Spinal cord (tissue), 9 donors: ENCODE measurements at regions not wholly inside any gene's neighbourhood (a gene's known extent, or its start where the extent isn't known, plus 50 kb on each side); places are given as distances from the start of the nearest gene placed in this dataset.

Experiments used
- DNase-seq, 6 donors: peaks; one replicate each; pipeline versions ENCODE4 v3.0.0 to v3.0.0-alpha.2; 2013 to 2015; ENCODE audit warnings: low spot score in 6 of 6, low read depth in 4 of 6
- H3K27ac ChIP-seq: one replicate; pipeline ENCODE4 v1.5.1; 2013; ENCODE audit warnings: low read depth, low read length, control low read depth
- H3K27me3 ChIP-seq: one replicate; pipeline ENCODE4 v1.6.1; 2013; ENCODE audit warnings: low read length; ENCODE audit not compliant: control insufficient read depth, insufficient read depth
- H3K36me3 ChIP-seq: one replicate; pipeline ENCODE4 v1.6.1; 2013; ENCODE audit warnings: low read length; ENCODE audit not compliant: control insufficient read depth, insufficient read depth
- H3K4me1 ChIP-seq: one replicate; pipeline ENCODE4 v1.6.1; 2013; ENCODE audit warnings: low read length; ENCODE audit not compliant: control insufficient read depth, insufficient read depth
- H3K4me3 ChIP-seq: one replicate; pipeline ENCODE4 v1.5.1; 2013; ENCODE audit warnings: low read depth, low read length, control low read depth
- H3K9me3 ChIP-seq: one replicate; pipeline ENCODE4 v1.6.1; 2013; ENCODE audit warnings: low read length; ENCODE audit not compliant: control insufficient read depth, insufficient read depth
- WGBS: methylation state at CpG from one replicate; pipeline ENCODE4 v1.1.5; 2013; ENCODE audit warnings: missing lambda C conversion rate; ENCODE audit not compliant: insufficient coverage; 5-methylcytosine and 5-hydroxymethylcytosine counted together
- donor health status: healthy.

DNA sequence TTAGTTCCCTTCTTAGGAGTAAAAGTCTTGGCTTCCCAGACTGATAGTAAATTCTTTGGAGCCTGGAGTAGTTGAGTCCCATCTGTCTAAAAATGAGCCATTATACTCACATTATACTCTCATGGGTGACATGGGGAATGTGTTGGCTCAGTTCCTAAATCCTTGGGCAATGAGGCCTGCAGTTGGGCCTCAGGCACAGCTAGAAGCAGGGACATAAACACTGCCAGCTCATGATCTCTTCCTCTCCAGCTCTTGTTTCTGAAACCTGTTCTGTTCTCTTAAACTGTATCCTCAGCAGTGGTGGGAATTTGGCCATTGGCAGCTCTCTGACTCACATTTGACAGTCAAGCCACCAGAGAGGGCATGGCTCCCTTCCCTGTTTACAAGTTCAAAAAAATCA, 212.5 kb downstream of the SPATA18 start:
- Histone ChIP-seq H3K9me3 (no peaks in the 10 kb centered on the region), H3K27me3 (no peaks in the 10 kb centered on the region), H3K36me3 (no peaks in the 10 kb centered on the region), H3K4me1 (no peaks in the 10 kb centered on the region), H3K4me3 (no peak overlapping the region), H3K27ac (no peak overlapping the region)
- DNase-seq, result peak in 2 of 6 donors; percentile 20 to 68

DNA sequence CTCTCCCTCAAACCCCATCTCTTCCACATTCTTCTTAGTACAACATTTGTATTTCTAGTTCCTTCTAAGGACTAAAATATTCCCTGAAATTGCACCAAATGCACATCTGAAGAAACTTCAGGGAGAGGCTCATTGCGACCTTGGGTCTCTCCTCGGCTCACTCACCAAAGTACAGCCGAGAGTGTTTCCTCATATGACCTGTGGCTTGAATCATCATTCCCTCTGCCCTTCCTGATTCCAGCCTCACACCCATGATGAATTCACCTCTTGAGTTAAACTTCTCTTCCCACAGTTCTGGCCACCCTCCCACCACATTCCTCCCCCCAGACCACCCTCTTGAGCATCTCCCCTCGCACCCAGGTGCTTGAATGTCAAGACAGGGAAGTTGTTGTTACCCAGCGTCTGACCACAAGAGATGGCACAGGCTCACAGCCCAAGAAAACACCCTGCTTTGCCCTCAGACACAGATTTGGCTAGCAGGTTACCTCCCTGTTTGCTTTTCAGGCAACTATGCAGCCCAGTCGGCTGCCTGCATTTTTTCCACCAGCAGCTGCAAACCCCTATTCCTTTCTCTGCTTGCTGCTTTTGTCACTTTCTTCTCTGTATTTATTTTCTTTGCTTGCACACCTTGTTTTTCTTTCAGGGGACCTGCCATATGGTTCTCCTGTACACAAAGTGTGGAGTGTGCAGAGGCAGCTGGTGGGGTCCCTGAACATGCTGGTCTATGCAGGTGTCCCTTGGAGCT, 214.8 kb downstream of the SPATA18 start:
- no peaks in the 10 kb centered on the region for H3K4me1 ChIP-seq
- no peaks in the 10 kb centered on the region for H3K27me3 ChIP-seq
- H3K27ac ChIP-seq, result no peak overlapping the region
- DNase-seq, result peak in 1 of 6 donors; percentile 30
- WGBS, result 75% methylated on average over 6 of the region's 6 CpGs
- no peaks in the 10 kb centered on the region for H3K36me3 ChIP-seq
- no peak overlapping the region for H3K4me3 ChIP-seq
- H3K9me3 ChIP-seq, result no peaks in the 10 kb centered on the region

DNA sequence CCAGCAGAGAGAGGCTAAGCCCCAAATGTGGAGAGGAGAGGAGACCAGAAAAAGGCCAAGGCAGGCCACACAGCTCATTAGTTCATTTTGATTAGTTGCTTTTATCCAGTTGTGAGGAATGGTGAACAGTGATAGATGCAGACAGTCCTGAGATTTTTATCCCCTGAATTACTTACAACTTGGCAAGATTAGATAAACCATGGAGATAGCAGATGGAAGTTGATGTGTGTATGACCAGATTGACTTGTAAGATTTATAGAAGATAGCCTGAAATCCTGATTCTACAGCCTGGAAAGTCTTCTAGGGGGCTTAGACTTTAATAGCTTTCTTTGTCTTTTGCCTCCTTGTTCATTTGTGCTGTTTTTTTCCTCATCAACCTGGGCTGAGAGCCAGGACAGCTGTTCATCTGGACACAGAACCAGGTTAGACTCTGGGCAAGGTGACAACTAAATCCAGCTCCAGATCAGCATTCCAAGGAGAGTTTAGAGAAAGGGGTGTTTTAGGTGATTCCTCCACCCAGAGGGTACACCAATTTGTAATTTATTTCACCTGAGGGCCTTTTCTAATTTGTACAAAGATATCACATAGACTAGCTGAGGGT, 215.5 kb downstream of the SPATA18 start:
- no peak overlapping the region for H3K27ac ChIP-seq
- peak in 2 of 6 donors; percentile 45 to 49 for DNase-seq
- H3K27me3 ChIP-seq, result no peaks in the 10 kb centered on the region
- no peak overlapping the region for H3K4me3 ChIP-seq
- H3K36me3 ChIP-seq, result no peaks in the 10 kb centered on the region
- H3K9me3 ChIP-seq, result no peaks in the 10 kb centered on the region
- no peaks in the 10 kb centered on the region for H3K4me1 ChIP-seq

DNA sequence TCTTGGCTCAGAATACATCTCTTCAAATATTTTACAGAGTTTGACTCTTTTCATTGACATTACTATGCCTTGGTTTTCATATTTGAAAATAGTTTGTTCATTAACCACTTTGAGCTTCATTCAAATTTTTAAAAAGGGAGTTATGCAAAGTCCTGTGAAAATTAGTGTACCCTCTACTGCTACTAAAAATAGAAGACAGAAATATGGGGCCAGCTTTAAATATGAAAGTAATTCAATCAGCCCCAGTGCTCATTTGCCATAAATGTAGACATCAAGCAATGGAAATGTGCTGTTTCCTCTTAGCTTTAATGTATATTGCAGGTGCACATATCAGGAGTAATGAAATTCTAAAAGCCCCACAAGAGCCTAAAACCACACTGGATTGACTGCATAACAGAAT, 218.7 kb downstream of the SPATA18 start:
- H3K36me3 ChIP-seq, result no peaks in the 10 kb centered on the region
- no peaks in the 10 kb centered on the region for H3K27me3 ChIP-seq
- no peak overlapping the region for H3K27ac ChIP-seq
- no peak for DNase-seq
- H3K4me1 ChIP-seq, result no peaks in the 10 kb centered on the region
- H3K4me3 ChIP-seq, result no peak overlapping the region
- H3K9me3 ChIP-seq, result peaks cover 2% of the 10 kb centered on the region

DNA sequence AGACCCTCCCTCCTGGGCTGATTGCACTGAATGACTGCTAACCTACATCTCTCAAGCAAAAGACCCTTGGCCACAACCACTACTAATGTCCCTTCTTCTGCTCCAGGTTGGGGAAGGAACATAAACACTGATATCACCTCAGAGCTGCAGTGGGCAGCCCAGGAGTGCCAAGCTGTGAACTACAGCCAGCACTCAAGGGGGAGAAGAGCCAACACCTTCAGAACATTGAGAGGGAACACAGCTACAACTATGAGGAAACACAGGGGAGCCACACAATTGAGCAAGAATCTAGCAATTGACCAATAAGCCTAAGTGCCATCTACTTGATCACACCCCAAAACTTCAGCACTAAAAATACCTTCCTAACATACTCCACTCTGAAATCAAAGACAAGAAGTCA, 222.8 kb downstream of the SPATA18 start:
- Histone ChIP-seq H3K4me3 (no peak overlapping the region), H3K27me3 (no peaks in the 10 kb centered on the region), H3K36me3 (no peaks in the 10 kb centered on the region), H3K4me1 (no peaks in the 10 kb centered on the region), H3K9me3 (peaks cover 2% of the 10 kb centered on the region), H3K27ac (no peak overlapping the region)
- DNase-seq, result no peak

DNA sequence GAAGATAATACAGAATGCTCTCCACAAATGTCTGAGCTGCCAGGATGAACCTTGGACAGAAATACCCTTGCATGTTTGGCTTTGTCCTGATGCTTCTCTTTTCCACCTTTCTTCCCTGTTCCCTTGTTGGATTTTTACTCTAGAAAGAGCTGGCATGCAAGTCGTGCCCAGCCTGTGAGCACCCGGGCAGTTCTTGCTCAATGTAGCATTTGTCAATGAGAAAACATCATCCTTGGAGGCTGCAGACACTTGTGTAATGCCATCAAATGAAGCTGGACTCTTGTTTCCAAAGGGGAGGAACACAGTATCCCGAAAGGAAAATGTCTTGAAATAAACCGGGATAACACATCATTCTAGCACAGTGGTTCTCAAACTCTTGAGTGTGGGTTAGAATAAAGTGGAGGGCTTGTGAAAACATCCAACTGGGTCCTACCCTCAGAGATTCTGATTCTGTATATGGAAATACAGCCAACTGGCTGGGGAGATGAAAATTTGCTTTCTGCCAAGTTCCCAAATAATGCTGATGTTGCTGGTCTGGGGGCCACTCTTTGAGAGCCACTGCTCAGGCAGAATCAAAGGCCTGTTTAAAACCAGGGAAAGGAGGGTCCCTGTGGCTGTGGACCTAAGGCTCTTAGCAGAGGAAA, 237.2 kb downstream of the SPATA18 start:
- WGBS, result 74% methylated on average over 2 of the region's 4 CpGs
- Histone ChIP-seq H3K27ac (no peak overlapping the region), H3K4me1 (no peaks in the 10 kb centered on the region), H3K4me3 (no peak overlapping the region), H3K36me3 (no peaks in the 10 kb centered on the region), H3K27me3 (no peaks in the 10 kb centered on the region), H3K9me3 (no peaks in the 10 kb centered on the region)
- DNase-seq, result no peak

DNA sequence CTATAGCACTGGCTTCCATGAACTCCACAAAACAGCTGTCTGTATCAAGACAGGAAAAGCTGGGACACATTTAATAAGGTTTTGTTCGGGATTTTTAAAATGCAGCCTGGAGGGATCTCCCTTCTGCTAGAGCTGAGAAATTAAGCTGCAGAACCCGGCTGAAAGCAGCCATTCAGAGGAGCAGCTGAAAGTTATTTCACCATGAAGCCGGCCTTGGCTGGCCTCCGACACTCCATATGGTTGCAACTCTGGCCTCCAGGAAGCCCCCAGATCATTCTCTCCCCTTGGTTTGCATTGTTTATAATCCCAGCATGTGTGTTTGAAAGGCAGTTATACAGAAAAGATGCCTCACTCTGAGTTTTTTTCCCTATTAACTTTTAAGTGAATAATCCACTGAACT, 239.4 kb downstream of the SPATA18 start:
- H3K4me3 ChIP-seq, result no peak overlapping the region
- H3K27me3 ChIP-seq, result no peaks in the 10 kb centered on the region
- peak in 3 of 6 donors; percentile 41 to 94 (median 79) for DNase-seq
- no peaks in the 10 kb centered on the region for H3K4me1 ChIP-seq
- no peaks in the 10 kb centered on the region for H3K9me3 ChIP-seq
- H3K36me3 ChIP-seq, result no peaks in the 10 kb centered on the region
- 32% methylated on average over 3 of the region's 4 CpGs for WGBS
- H3K27ac ChIP-seq, result no peak overlapping the region

DNA sequence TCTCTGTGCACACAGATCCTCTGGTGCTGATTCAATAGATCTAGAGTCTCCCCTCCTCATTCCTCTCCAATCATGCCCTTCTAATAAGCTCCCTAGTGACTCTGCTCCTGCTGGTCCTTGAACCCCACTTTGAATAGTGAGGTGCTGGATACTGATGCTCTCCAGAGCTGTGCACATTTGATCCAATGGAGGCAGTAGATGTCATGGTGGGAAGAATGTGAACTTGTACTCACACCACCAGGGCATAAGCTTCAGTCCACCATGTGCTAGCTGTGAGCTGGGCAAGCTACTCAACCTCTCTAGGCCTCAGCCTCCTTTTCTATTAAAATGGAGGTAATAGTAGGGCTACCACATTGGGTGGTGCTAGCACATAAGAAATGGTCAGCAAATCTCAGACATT, 241.1 kb downstream of the SPATA18 start:
- no peak for DNase-seq
- no peak overlapping the region for H3K27ac ChIP-seq

DNA sequence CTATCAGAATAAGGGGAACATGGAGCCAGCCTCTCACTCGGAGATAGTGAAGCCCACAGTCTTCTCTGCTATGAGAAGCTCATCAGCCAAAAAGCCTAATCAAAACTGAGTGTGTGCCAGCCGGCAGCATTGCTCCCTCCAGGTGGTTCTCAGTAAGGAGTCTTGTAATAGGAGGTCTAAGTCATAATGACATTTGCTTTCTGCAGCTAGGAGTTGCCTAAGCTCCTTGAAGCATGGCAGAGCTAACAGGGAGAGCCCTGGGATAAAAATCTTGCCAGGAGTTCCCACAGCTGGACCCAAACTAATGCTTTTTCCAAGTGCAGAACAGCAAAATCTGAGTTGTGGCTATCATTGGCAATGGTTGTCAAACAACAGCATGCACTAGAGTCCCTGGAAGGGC, 245.2 kb downstream of the SPATA18 start:
- Histone ChIP-seq H3K27me3 (no peaks in the 10 kb centered on the region), H3K36me3 (no peaks in the 10 kb centered on the region), H3K27ac (no peak overlapping the region), H3K4me3 (no peak overlapping the region), H3K9me3 (no peaks in the 10 kb centered on the region), H3K4me1 (no peaks in the 10 kb centered on the region)
- peak in 1 of 6 donors; percentile 60 for DNase-seq
- WGBS, result 73% methylated on average over 2 of the region's 2 CpGs

More for the DNA sequence above, 241.1 kb downstream of the SPATA18 start:
- Histone ChIP-seq H3K36me3 (no peaks in the 10 kb centered on the region), H3K9me3 (no peaks in the 10 kb centered on the region), H3K4me1 (no peaks in the 10 kb centered on the region), H3K27me3 (no peaks in the 10 kb centered on the region), H3K4me3 (no peak overlapping the region)

DNA sequence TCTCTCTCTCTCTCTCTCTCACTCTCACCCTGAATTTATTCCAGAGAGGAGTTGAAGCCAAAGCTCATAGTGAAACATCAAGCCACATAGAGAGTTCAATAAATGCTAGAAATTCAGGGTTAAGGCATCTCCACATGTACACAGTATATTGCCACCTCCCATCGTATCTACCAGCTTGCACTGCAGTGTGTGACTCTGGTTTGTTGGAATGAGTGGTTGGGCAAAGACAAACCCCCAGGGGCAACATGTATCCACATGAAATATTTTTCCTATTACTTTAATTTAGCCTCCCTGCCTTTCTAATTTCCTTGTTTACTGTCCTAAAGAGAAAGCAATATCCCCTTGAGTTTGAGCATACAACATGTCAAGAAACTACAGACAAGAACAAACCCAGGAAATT, 247.3 kb downstream of the SPATA18 start:
- no peaks in the 10 kb centered on the region for H3K9me3 ChIP-seq
- no peak overlapping the region for H3K27ac ChIP-seq
- WGBS, result no CpG with 5 or more reads among the region's 1 CpG
- no peak overlapping the region for H3K4me3 ChIP-seq
- H3K36me3 ChIP-seq, result no peaks in the 10 kb centered on the region
- H3K27me3 ChIP-seq, result no peaks in the 10 kb centered on the region
- H3K4me1 ChIP-seq, result no peaks in the 10 kb centered on the region
- no peak for DNase-seq
